ENCODE measurements at regions not wholly inside any gene's neighbourhood (a gene's known extent, or its start where the extent isn't known, plus 50 kb on each side); places are given as distances from the start of the nearest gene placed in this dataset.

DNA sequence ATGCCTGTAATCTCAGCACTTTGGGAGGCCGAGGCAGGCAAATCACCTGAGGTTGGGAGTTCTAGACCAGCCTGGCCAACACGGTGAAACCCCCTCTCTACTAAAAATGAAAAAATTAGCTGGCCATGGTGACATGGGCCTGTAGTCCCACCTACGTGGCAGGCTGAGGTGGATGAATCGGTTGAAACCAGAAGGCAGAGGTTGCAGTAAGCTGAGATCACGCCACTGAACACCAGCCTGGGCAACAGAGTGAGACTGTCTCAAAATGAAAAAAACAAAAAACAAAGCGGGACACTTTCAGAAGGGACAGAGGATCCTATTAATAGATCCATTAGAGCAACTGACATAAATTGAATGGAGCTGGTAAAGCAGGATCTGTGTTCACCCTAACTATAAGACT is 89.6 kb upstream of the SGCD start:
- DNase-seq: no peak

DNA sequence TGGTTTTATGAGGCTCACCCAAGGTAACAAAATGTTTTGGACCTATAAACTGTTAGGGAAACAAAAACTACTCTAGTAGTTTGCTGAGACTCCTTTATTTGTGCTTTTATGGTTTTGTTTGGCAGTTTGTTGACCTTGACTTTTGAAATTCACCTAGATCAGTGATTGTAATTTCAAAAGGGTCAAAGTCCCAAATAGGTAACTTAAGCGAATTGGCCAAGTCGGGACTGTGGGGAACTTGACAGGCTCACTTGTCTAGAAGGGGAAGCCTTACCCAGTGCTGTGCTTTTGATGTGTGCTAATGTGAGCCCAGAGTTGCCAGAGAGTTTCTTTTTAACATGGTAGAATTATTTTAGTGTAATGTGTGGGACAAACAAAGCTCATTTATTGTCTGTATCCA is 87.2 kb upstream of the SGCD start:
- DNase-seq: no peak

DNA sequence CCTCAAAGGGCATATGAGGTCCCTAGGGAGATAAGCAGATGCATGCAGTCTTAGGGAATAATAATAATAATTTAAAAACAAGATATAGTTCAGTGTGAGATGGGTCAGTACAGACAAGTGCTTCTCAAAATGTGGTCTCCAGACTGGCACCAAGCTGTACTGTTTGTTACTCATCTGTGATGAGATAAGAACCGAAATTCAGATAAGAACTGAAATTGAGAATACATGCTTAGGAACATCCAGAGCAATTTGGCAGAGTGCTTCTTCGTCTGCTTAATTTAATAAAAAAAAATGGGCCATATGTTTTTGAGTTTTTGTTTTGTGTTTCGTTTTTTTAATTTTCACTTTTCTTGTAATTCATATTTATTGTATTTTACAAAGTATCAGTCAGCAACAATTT is 86.5 kb upstream of the SGCD start:
- no peak for DNase-seq

- DNase-seq: no peak
Measured at GRCh38 chr5:156241266-156241665, 85.7 kb upstream of the SGCD start.

DNA sequence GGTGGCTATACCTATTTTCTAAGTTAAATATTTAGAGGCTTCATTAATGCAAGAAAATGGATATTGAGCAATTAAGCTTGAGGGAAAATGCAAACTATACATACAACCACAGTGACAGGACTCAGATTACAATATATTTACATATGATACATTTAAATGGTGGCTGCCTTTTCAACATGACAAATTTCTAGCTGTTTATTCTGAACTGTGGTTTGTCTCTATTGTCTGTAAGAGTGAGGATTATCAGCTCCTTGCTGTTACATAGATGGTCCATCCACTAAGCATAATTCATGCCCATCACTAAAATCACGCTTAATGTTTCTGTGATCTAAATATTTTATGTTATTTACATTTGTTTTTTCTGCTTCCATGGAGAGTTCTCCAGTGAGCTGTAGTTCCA is 81.1 kb upstream of the SGCD start:
- no peak for DNase-seq

DNA sequence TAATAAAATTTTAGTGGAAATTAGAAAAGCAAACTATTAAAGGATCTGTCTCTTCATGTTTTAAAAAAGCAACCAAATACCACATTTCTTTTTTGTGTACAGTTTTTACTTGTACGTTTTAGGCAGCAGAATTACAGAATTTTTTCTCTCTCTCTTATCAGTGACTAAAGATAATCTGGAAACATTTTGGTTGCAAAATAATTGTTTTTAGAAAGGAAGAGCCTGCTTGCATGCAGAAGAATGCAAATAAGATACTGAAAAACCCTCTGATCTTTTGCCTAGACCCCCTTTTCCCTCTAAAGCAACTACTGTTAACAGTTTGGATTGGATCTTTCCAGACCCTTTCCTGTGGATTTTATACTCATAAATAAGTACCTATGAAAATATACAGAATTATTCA is 75.9 kb upstream of the SGCD start:
- no peak for DNase-seq

- DNase-seq: no peak
Measured at GRCh38 chr5:156253130-156253529, 73.8 kb upstream of the SGCD start.

GRCh38 chr5:156254196-156254595 is 72.8 kb upstream of the SGCD start:
- no peak for DNase-seq

- no peak for DNase-seq
Measured at GRCh38 chr5:156256642-156257041, 70.3 kb upstream of the SGCD start.

GRCh38 chr5:156258934-156259333 is 68.0 kb upstream of the SGCD start:
- DNase-seq: no peak

DNA sequence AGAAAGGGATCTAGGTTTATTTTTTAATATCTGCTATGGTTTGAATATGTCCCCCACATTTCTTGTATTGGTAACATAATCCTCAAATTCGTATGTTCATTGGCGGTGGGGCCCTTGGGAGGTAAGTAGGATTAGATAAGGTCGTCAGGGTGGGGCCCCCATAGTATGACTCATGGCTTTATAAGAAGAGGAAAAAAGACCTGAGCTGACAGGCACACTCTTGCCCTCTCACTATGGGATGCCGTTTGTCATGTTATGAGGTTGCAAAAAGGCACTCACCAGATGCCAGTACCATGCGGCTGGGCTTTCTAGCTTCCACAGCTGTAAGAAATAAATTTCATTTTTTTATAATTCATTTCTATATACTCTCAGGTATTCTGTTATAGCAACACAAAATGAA is 67.3 kb upstream of the SGCD start:
- DNase-seq: no peak

DNA sequence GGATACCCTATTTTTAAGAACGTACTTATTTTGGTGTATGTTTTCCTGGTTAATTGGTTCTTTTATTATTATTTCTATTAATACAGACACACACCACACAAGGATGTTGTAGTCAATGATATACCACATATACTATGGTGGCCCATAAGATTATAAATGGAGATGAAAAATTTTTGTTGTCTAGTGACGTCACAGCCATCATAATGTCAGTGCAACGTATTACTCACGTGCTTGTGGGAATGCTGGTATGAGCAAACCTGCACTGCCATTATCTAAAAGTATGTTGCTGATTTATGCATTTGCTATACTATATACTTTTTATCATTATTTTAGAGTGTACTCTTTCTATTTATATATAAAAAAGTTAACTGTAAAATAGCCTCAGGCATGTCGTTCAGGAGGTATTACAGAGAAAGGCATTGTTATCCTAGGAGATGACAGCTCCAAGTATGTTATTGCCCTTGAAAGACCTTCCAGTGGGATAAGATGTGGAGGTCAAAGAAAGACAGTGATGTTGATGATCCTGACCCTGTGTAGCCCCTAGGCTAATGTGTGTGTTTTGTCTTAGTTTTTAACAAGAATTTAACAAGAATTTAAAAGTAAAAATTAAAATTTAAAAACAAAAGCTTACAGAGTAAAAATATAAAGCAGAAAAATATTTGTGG is 65.6 kb upstream of the SGCD start:
- no peak for DNase-seq

DNA sequence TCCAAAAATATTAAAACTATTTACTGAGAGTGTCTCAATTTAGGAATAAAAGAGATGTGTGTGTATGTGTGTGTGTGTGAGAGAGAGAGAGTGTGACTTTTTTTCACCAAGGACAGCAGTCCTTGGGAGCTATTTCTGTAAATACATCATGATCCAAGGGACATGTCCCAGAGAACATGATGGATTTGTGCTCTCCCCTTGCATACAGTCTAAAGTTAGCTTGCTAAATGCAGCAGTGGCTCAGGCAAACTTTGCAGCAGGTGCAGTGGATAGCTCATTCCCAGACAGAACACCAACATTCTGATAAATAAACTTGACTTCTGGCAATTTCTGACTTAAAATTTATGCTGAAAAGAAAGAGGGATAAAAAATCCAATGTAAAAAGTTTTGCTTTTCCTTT is 55.4 kb upstream of the SGCD start:
- no peak for DNase-seq

- DNase-seq: no peak
Measured at GRCh38 chr5:156272139-156272538, 54.8 kb upstream of the SGCD start.

- no peak for DNase-seq
Measured at GRCh38 chr5:156273325-156273724, 53.6 kb upstream of the SGCD start.

DNA sequence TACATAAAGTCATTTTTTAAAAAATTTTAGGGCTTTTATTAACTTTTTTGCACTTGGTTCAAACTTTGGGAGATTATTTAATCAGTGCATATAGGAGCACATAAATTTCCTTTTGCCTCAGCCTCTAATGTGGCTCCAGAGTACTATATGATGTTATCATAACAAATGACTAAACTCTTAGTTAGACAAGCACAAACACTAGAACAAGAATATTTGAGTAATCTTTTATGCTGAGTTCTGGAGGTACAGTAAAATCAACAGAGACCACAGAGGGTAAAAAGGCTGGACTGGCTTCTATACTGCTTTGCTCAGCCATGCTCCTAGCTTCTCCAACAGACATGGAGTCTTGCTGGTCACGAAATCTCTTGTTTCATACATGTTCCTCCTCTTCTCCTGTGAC is 52.5 kb upstream of the SGCD start:
- no peak for DNase-seq

Data from bone marrow (tissue), 2 donors.